ENCODE measurements at regions not wholly inside any gene's neighbourhood (a gene's known extent, or its start where the extent isn't known, plus 50 kb on each side); places are given as distances from the start of the nearest gene placed in this dataset.

GRCh38 chr1:2862814-2863647 lies 61.5 kb upstream of the TTC34 start:
- Histone ChIP-seq H3K23me2 (ENCODE audit: low read depth, low read length) (no peaks in the 10 kb centered on the region; the same call in 1 of the 2 replicates), H3K36me3 (ENCODE audit: control insufficient read depth in 2 of 4, insufficient read depth in 4 of 4, low read length in 3 of 4) (peaks cover 0 to 3% (median 0%) of the 10 kb centered on the region in 4 experiments; a peak in 1 of 8 replicates), H3K27ac (ENCODE audit: low read depth, low read length) (no peak overlapping the region), H2AK5ac (ENCODE audit: low read depth, low read length) (no peak overlapping the region), H3K56ac (replicated peaks; ENCODE audit: insufficient read length, low read depth, low read length) (no peak overlapping the region), H2BK20ac (ENCODE audit: low read length) (no peak overlapping the region), H3K4me3 (ENCODE audit: extremely low read depth in 1 of 4, insufficient read depth in 2 of 4, low read depth in 3 of 4, low read length in 4 of 4) (no peak overlapping the region), H3K4me1 (replicated peaks in 1 of 4; ENCODE audit: control insufficient read depth in 3 of 4, insufficient read depth in 4 of 4, low read length in 3 of 4) (no peaks in the 10 kb centered on the region), H4K91ac (replicated peaks; ENCODE audit: insufficient read length, low read length) (no peak overlapping the region), H3K27me3 (replicated peaks in 1 of 4; ENCODE audit: control insufficient read depth in 3 of 4, extremely low read depth in 1 of 4, insufficient read depth in 3 of 4, low read length in 3 of 4) (no peaks in the 10 kb centered on the region), H2BK120ac (replicated peaks; ENCODE audit: low read depth, low read length) (no peak overlapping the region), H3K4me2 (ENCODE audit: insufficient read depth in 1 of 2, low read depth in 2 of 2, low read length in 2 of 2) (no peak overlapping the region), H3K9me3 (ENCODE audit: insufficient read depth in 2 of 2, low read depth in 1 of 2, low read length in 1 of 2) (peaks cover 81 to 100% of the 10 kb centered on the region in 2 experiments), H3K4ac (replicated peaks; ENCODE audit: insufficient read length, low read depth, low read length) (no peak overlapping the region), H4K8ac (ENCODE audit: extremely low read depth, insufficient read depth, low read length) (no peak overlapping the region), H2BK5ac (ENCODE audit: low read depth, low read length) (no peak overlapping the region), H4K5ac (ENCODE audit: insufficient read length, low read depth, low read length) (no peak overlapping the region), H3K18ac (ENCODE audit: extremely low read depth, low read length) (no peak overlapping the region), H2BK15ac (ENCODE audit: low read length) (no peak overlapping the region), H3K23ac (ENCODE audit: insufficient read length) (no peak overlapping the region), H4K20me1 (replicated peaks in 1 of 2; ENCODE audit: control insufficient read depth in 1 of 2, insufficient read depth in 2 of 2, low read length in 2 of 2) (no peaks in the 10 kb centered on the region), H3K79me2 (ENCODE audit: control insufficient read depth in 1 of 2, insufficient read depth in 2 of 2, low read length in 2 of 2) (no peaks in the 10 kb centered on the region), H3K79me1 (ENCODE audit: low read depth, low read length) (no peaks in the 10 kb centered on the region), H3K9ac (replicated peaks in 1 of 4; ENCODE audit: extremely low read depth in 1 of 4, low read depth in 3 of 4, low read length in 3 of 4) (no peak overlapping the region), H3K14ac (ENCODE audit: insufficient read length) (no peak overlapping the region), H2BK12ac (ENCODE audit: low read depth, low read length) (no peak overlapping the region), H2AFZ (ENCODE audit: low read length) (no peak overlapping the region)
- WGBS, 2 experiments (ENCODE audit: extremely low coverage in 1 of 2, insufficient coverage in 1 of 2, insufficient read length in 1 of 2, insufficient replicate concordance in 2 of 2, low coverage in 1 of 2, low lambda C conversion rate in 2 of 2, missing lambda C conversion rate in 1 of 2) = 79% methylated on average over 6 of the region's 22 CpGs; no CpG with 5 or more reads in 1 of the 2 experiments
- ChIA-PET POLR2A (ENCODE audit: partially characterized antibody) (no interaction called here), CTCF (ENCODE audit: partially characterized antibody) (interaction anchor here (0.6 kb wide), 1 partner anchor 458 kb away, joined by 3 read pairs; no protein-coding TSS in a partner anchor)
- DNase-seq (ENCODE audit: low read depth in 1 of 2, low spot score in 2 of 2) (no peak), FAIRE-seq (no peak)
- TF ChIP-seq RFX5 (IDR thresholded peaks at IDR 0.05; ENCODE audit: borderline replicate concordance, low read depth, low read length) = no peak
- no peak for TF ChIP-seq NANOG (IDR thresholded peaks at IDR 0.05; ENCODE audit: insufficient read depth, low read depth, low read length, poor library complexity, severe bottlenecking)
- TF ChIP-seq CEBPB (IDR thresholded peaks at IDR 0.05; ENCODE audit: low read depth, low read length) = no peak
- no peak for TF ChIP-seq BCL11A (IDR thresholded peaks at IDR 0.05; ENCODE audit: low read depth in 2 of 2, low read length in 2 of 2)
- no peak for TF ChIP-seq BRCA1 (IDR thresholded peaks at IDR 0.05; ENCODE audit: low read depth, low read length)
- no peak for TF ChIP-seq GABPA (IDR thresholded peaks at IDR 0.05; ENCODE audit: borderline replicate concordance, insufficient read depth, low read length)
- no peak for TF ChIP-seq USF2 (IDR thresholded peaks at IDR 0.05; ENCODE audit: low read length)
- no peak for TF ChIP-seq EGR1 (IDR thresholded peaks at IDR 0.05; ENCODE audit: borderline replicate concordance, low read depth, low read length)
- TF ChIP-seq TAF1 (IDR thresholded peaks at IDR 0.05; ENCODE audit: low read depth, low read length) = no peak
- no peak for TF ChIP-seq SIRT6 (IDR thresholded peaks at IDR 0.05; ENCODE audit: low read length)
- no peak for TF ChIP-seq SIN3A (conservative IDR thresholded peaks at IDR 0.05 in 1 of 2, IDR thresholded peaks at IDR 0.05 in 1 of 2; ENCODE audit: low read depth in 1 of 2, low read length in 2 of 2)
